A673 (cell line): ENCODE measurements at regions not wholly inside any gene's neighbourhood (a gene's known extent, or its start where the extent isn't known, plus 50 kb on each side); places are given as distances from the start of the nearest gene placed in this dataset.

Source experiments
- BruUV-seq: library from RNA; stranded (reverse); fragments of 400-500 nt; replicated peaks from 2 replicates; lab custom pipeline; 2021; lab: Mats Ljungman, UMichigan
- CTCF ChIA-PET: fragments of 300-600 bp; sonication (Branson Sonifier 250); formaldehyde crosslinking; loops from one replicate; lab custom pipeline; 2022; ENCODE audit warnings: antibody characterized with exemption; lab: Charles Lee
- POLR2A ChIA-PET: fragments of 300-600 bp; sonication (Branson Sonifier 250); formaldehyde crosslinking; loops from one replicate; lab custom pipeline; 2022; ENCODE audit warnings: antibody characterized with exemption; ENCODE audit not compliant: low non-redundant PET; lab: Charles Lee
- DNase-seq: peaks from one replicate; pipeline ENCODE4 v3.0.0-alpha.2; 2015; ENCODE audit warnings: low spot score
- H3K27ac ChIP-seq: fragments of 200-600 bp; sonication (generic); 2 replicates; pipeline ENCODE4 v1.5.1; 2016; ENCODE audit warnings: mixed run types, low read depth, mild to moderate bottlenecking, mixed read lengths, antibody characterized with exemption, low read length; ENCODE audit not compliant: poor library complexity, severe bottlenecking
- H3K27me3 ChIP-seq: fragments of 200-600 bp; sonication (generic); replicated peaks from 2 replicates; pipeline ENCODE4 v1.6.1; 2017; ENCODE audit warnings: mixed run types, low read depth, mild to moderate bottlenecking, mixed read lengths, antibody characterized with exemption, low read length; ENCODE audit not compliant: insufficient read depth, poor library complexity
- H3K36me3 ChIP-seq: fragments of 200-600 bp; sonication (generic); 2 replicates; pipeline ENCODE4 v1.6.1; 2016; ENCODE audit warnings: mixed run types, mild to moderate bottlenecking, mixed read lengths, antibody characterized with exemption, low read length; ENCODE audit not compliant: insufficient read depth, poor library complexity, severe bottlenecking
- H3K4me1 ChIP-seq: fragments of 200-600 bp; sonication (generic); 2 replicates; pipeline ENCODE4 v1.6.1; 2017; ENCODE audit warnings: mixed run types, mild to moderate bottlenecking, mixed read lengths, antibody characterized with exemption, low read length; ENCODE audit not compliant: insufficient read depth, poor library complexity, severe bottlenecking
- H3K4me3 ChIP-seq: fragments of 200-600 bp; sonication (generic); 2 replicates; pipeline ENCODE4 v1.5.1; 2016; ENCODE audit warnings: low read depth, mixed run types, mild to moderate bottlenecking, mixed read lengths, low read length; ENCODE audit not compliant: poor library complexity, severe bottlenecking
- H3K9me3 ChIP-seq: fragments of 200-600 bp; sonication (generic); 2 replicates; pipeline ENCODE4 v1.6.1; 2016; ENCODE audit warnings: mixed run types, low read depth, mild to moderate bottlenecking, mixed read lengths, antibody characterized with exemption, low read length; ENCODE audit not compliant: poor library complexity, severe bottlenecking
- EZH2 ChIP-seq: fragments of 200-600 bp; sonication (generic); IDR thresholded peaks from 2 replicates; pipeline ENCODE4 v1.6.1; 2017; ENCODE audit warnings: borderline replicate concordance, low read depth, mild to moderate bottlenecking, mixed read lengths, antibody characterized with exemption, low read length; ENCODE audit not compliant: poor library complexity, severe bottlenecking
- intact Hi-C: fragments of 100-400 bp; cut with micrococcal nuclease; formaldehyde crosslinking; loops from one replicate; pipeline ENCODE4 v1.10.0; 2022; ENCODE audit not compliant: unreplicated experiment
- TF ChIP-seq, protein P1 (sequence below): fragments of 300-800, 200-600 bp; sonication (generic); conservative IDR thresholded peaks from 2 replicates; pipeline ENCODE4 v1.5.1; 2017; ENCODE audit warnings: low read depth, mild to moderate bottlenecking, antibody characterized with exemption, low read length, moderate library complexity, mixed read lengths

DNA sequence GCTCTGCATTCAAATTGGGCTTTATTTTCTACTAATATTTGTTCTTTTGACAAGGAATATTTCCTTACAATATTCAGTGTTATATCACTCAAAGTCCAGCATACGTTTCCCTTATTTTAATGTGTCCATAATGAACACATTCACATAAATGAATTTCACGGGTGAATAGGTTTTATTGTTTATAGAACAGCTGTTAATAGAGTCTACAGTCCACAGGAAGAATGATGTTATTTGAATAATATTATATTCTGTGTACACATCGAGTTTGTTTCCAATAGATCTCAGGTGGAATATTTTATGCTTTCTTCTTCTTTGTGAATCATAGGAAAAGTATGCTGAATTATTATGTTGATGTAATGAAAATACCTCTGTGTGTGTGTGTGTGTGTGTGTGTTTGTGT lies 582.4 kb downstream of the CDH26 start:
- TF ChIP-seq, protein P1, sequence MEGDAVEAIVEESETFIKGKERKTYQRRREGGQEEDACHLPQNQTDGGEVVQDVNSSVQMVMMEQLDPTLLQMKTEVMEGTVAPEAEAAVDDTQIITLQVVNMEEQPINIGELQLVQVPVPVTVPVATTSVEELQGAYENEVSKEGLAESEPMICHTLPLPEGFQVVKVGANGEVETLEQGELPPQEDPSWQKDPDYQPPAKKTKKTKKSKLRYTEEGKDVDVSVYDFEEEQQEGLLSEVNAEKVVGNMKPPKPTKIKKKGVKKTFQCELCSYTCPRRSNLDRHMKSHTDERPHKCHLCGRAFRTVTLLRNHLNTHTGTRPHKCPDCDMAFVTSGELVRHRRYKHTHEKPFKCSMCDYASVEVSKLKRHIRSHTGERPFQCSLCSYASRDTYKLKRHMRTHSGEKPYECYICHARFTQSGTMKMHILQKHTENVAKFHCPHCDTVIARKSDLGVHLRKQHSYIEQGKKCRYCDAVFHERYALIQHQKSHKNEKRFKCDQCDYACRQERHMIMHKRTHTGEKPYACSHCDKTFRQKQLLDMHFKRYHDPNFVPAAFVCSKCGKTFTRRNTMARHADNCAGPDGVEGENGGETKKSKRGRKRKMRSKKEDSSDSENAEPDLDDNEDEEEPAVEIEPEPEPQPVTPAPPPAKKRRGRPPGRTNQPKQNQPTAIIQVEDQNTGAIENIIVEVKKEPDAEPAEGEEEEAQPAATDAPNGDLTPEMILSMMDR, result no peak
- no peak for TF ChIP-seq EZH2
- CTCF ChIA-PET, result no interaction called here
- DNase-seq, result no peak
- no peak overlapping the region for H3K4me3 ChIP-seq
- POLR2A ChIA-PET, result interaction anchor here (0.6 kb wide), 1 partner anchor 1271 kb away, joined by 3 read pairs; no protein-coding TSS in a partner anchor
- H3K4me1 ChIP-seq, result no peaks in the 10 kb centered on the region
- intact Hi-C loops, result no loop called here
- H3K9me3 ChIP-seq, result no peaks in the 10 kb centered on the region
- H3K27me3 ChIP-seq, result no peaks in the 10 kb centered on the region
- H3K27ac ChIP-seq, result no peak overlapping the region
- BruUV-seq, result no TSS peak
- no peaks in the 10 kb centered on the region for H3K36me3 ChIP-seq

DNA sequence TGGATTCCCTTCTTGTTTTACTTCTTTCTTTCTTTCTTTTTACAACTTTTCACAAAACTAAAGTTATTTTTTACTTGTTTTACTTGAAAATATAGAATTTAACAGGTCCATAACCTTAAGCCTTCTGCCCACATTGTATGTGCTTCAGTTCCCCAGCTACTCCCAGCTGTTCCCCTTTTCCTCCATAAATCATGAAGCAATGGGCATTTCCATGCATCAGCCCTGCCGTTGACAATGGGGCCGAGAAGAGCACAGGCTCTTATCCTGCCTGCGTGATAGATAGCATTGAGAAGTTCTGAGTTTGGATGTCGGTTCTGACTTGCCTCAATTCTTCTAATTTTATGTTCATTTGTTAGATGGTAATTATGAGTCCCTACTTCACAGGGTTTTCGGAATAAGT lies 583.8 kb downstream of the CDH26 start:
- Histone ChIP-seq H3K27ac (no peak overlapping the region), H3K27me3 (no peaks in the 10 kb centered on the region), H3K4me3 (no peak overlapping the region), H3K9me3 (no peaks in the 10 kb centered on the region), H3K36me3 (no peaks in the 10 kb centered on the region), H3K4me1 (no peaks in the 10 kb centered on the region)
- BruUV-seq, result no TSS peak
- no peak for DNase-seq
- ChIA-PET CTCF (no interaction called here), POLR2A (no interaction called here)
- intact Hi-C loops, result no loop called here
- TF ChIP-seq, protein P1, result no peak
- no peak for TF ChIP-seq EZH2

DNA sequence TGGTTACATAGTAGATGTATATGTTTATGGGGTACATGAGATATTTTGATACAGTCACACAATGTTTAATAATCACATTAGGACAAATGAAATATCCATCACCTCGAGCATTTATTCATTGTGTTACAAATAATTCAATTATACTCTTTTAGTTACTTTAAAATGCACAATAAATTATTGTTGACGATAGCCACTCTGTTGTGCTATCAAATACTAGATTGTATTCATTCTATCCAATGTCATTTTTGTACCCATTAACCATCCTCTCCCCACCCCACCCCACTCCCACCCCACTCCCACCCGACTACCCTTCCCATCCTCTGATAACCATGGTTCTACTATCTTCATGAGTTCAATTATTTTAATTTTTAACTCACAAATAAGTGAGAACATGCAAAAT lies 585.4 kb downstream of the CDH26 start:
- no peak overlapping the region for H3K27ac ChIP-seq
- CTCF ChIA-PET, result no interaction called here
- no peaks in the 10 kb centered on the region for H3K4me1 ChIP-seq
- H3K27me3 ChIP-seq, result no peaks in the 10 kb centered on the region
- no peak overlapping the region for H3K4me3 ChIP-seq
- BruUV-seq, result no TSS peak
- intact Hi-C loops, result no loop called here
- no peaks in the 10 kb centered on the region for H3K9me3 ChIP-seq
- POLR2A ChIA-PET, result no interaction called here
- no peak for DNase-seq
- no peaks in the 10 kb centered on the region for H3K36me3 ChIP-seq
- TF ChIP-seq, protein P1, result no peak
- no peak for TF ChIP-seq EZH2
